ENCODE measurements at regions not wholly inside any gene's neighbourhood (a gene's known extent, or its start where the extent isn't known, plus 50 kb on each side); places are given as distances from the start of the nearest gene placed in this dataset.

GRCh38 chr16:73215678-73216377 is 167.9 kb upstream of the ZFHX3 start:
- no peak for TF ChIP-seq CTCF (IDR thresholded peaks at IDR 0.05; ENCODE audit: insufficient read depth, missing control alignments)

GRCh38 chr16:73214825-73215677 is 167.1 kb upstream of the ZFHX3 start:
- TF ChIP-seq CTCF (IDR thresholded peaks at IDR 0.05; ENCODE audit: insufficient read depth, missing control alignments): no peak
- FAIRE-seq: no peak
- no peak for DNase-seq (ENCODE audit: insufficient read length, low spot score)

More at GRCh38 chr16:73215678-73216377, 167.9 kb upstream of the ZFHX3 start:
- DNase-seq (ENCODE audit: insufficient read length, low spot score) (no peak), FAIRE-seq (no peak)

GRCh38 chr16:73213732-73214455 is 166.0 kb upstream of the ZFHX3 start:
- DNase-seq (ENCODE audit: insufficient read length, low spot score) (no peak), FAIRE-seq (no peak)
- no peak for TF ChIP-seq CTCF (IDR thresholded peaks at IDR 0.05; ENCODE audit: insufficient read depth, missing control alignments)

- DNase-seq (ENCODE audit: insufficient read length, low spot score) (no peak), FAIRE-seq (no peak)
- no peak for TF ChIP-seq CTCF (IDR thresholded peaks at IDR 0.05; ENCODE audit: insufficient read depth, missing control alignments)
Measured at GRCh38 chr16:73212431-73212830, 164.5 kb upstream of the ZFHX3 start.

DNA sequence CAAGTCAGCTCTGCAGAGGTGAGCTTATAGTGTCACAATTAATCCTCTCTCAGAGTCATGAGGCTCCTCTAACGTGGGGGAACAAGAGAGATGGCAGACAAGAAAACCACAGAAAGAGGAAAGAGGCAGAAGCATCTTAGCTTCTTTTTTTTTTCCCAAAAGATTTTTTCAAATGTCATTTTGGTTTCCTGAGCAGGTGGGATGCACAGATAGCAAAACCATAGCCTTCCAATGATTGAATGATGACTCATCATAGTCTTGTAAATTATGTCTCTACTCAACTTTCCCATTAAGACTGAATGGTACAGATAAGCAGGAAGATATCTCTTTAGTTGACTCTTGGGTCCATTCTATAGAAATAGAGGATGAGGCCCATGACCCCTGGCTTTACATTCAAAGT is 162.8 kb upstream of the ZFHX3 start:
- FAIRE-seq: no peak
- no peak for TF ChIP-seq CTCF (IDR thresholded peaks at IDR 0.05; ENCODE audit: insufficient read depth, missing control alignments)
- no peak for DNase-seq (ENCODE audit: insufficient read length, low spot score)

GRCh38 chr16:73210084-73210483 is 162.2 kb upstream of the ZFHX3 start:
- TF ChIP-seq CTCF (IDR thresholded peaks at IDR 0.05; ENCODE audit: insufficient read depth, missing control alignments): no peak
- DNase-seq (ENCODE audit: insufficient read length, low spot score) (no peak), FAIRE-seq (no peak)
